Trophoblast cell (in vitro differentiated cells and primary cell): ENCODE measurements at regions not wholly inside any gene's neighbourhood (a gene's known extent, or its start where the extent isn't known, plus 50 kb on each side); places are given as distances from the start of the nearest gene placed in this dataset.
A peak's percentile ranks its signal among the peaks of the same experiment; 100 is the strongest.

Experiments used
- DNase-seq, 2 donors: peaks; one replicate each; pipeline ENCODE4 v3.0.0-alpha.2; 2016
- H2AFZ ChIP-seq: 2 replicates; pipeline ENCODE4 v1.6.1; 2013; ENCODE audit warnings: low read length, moderate library complexity, mild to moderate bottlenecking; ENCODE audit not compliant: insufficient read depth, poor library complexity
- H2AK5ac ChIP-seq: 2 replicates; pipeline ENCODE4 v1.6.1; 2013; ENCODE audit warnings: mild to moderate bottlenecking, low read length
- H2BK120ac ChIP-seq: 2 replicates; pipeline ENCODE4 v1.6.1; 2013; ENCODE audit warnings: low read length, mild to moderate bottlenecking, moderate library complexity; ENCODE audit not compliant: insufficient read depth, poor library complexity
- H2BK12ac ChIP-seq: 2 replicates; pipeline ENCODE4 v1.6.1; 2013; ENCODE audit warnings: mild to moderate bottlenecking, low read length, moderate library complexity
- H2BK5ac ChIP-seq: 2 replicates; pipeline ENCODE4 v1.6.1; 2013; ENCODE audit warnings: low read length, low read depth, moderate library complexity, mild to moderate bottlenecking; ENCODE audit not compliant: poor library complexity
- H3K14ac ChIP-seq: 2 replicates; pipeline ENCODE4 v1.6.1; 2013; ENCODE audit warnings: mild to moderate bottlenecking, low read length
- H3K18ac ChIP-seq: 2 replicates; pipeline ENCODE4 v1.6.1; 2013; ENCODE audit warnings: mild to moderate bottlenecking, low read length
- H3K23ac ChIP-seq: 2 replicates; pipeline ENCODE4 v1.6.1; 2013; ENCODE audit warnings: low read length
- H3K27ac ChIP-seq: 2 replicates; pipeline ENCODE4 v1.5.1; 2013; ENCODE audit warnings: low read depth, mild to moderate bottlenecking, inconsistent platforms, low read length, moderate library complexity
- H3K27me3 ChIP-seq: 2 replicates; pipeline ENCODE4 v1.6.1; 2013; ENCODE audit warnings: inconsistent platforms, mild to moderate bottlenecking, low read length, moderate library complexity; ENCODE audit not compliant: insufficient read depth
- H3K36me3 ChIP-seq, 2 experiments: 1 replicate in 1 of 2; 2 replicates in 1 of 2; pipeline ENCODE4 v1.6.1; 2013; ENCODE audit warnings: low read length in 2 of 2, mild to moderate bottlenecking in 2 of 2, moderate library complexity in 1 of 2; ENCODE audit not compliant: insufficient read depth in 2 of 2, control insufficient read depth in 1 of 2
- H3K4ac ChIP-seq: 2 replicates; pipeline ENCODE4 v1.6.1; 2013; ENCODE audit warnings: low read depth, mild to moderate bottlenecking, low read length, moderate library complexity
- H3K4me1 ChIP-seq, 2 experiments: 1 replicate in 1 of 2; 2 replicates in 1 of 2; pipeline ENCODE4 v1.6.1; 2013; ENCODE audit warnings: low read length in 2 of 2, mild to moderate bottlenecking in 2 of 2, moderate library complexity in 1 of 2; ENCODE audit not compliant: insufficient read depth in 2 of 2, control insufficient read depth in 1 of 2
- H3K4me2 ChIP-seq: 2 replicates; pipeline ENCODE4 v1.6.1; 2013; ENCODE audit warnings: inconsistent platforms, mild to moderate bottlenecking, low read length, moderate library complexity
- H3K4me3 ChIP-seq: 2 replicates; pipeline ENCODE4 v1.5.1; 2013; ENCODE audit warnings: mild to moderate bottlenecking, low read depth, low read length, inconsistent platforms
- H3K79me1 ChIP-seq: one replicate; pipeline ENCODE4 v1.6.1; 2013; ENCODE audit warnings: low read length
- H3K79me2 ChIP-seq: 2 replicates; pipeline ENCODE4 v1.6.1; 2013; ENCODE audit warnings: low read length, mild to moderate bottlenecking; ENCODE audit not compliant: control insufficient read depth, insufficient read depth, poor library complexity
- H3K9ac ChIP-seq: 2 replicates; pipeline ENCODE4 v1.6.1; 2013; ENCODE audit warnings: mild to moderate bottlenecking, low read length
- H3K9me3 ChIP-seq: 2 replicates; pipeline ENCODE4 v1.6.1; 2013; ENCODE audit warnings: low read depth, mild to moderate bottlenecking, control low read depth, inconsistent platforms, low read length; ENCODE audit not compliant: insufficient read depth
- H4K12ac ChIP-seq: 2 replicates; pipeline ENCODE4 v1.6.1; 2013; ENCODE audit warnings: low read depth, mild to moderate bottlenecking, low read length, moderate library complexity
- H4K8ac ChIP-seq: 2 replicates; pipeline ENCODE4 v1.6.1; 2013; ENCODE audit warnings: low read depth, mild to moderate bottlenecking, low read length, moderate library complexity
- H4K91ac ChIP-seq: one replicate; pipeline ENCODE4 v1.6.1; 2013; ENCODE audit warnings: low read depth, mild to moderate bottlenecking, low read length, moderate library complexity
- WGBS: extraction: QIAGEN DNeasy Blood & Tissue Kit; methylation state at CpG from one replicate; pipeline ENCODE4 v1.1.7; 2013; ENCODE audit warnings: missing lambda C conversion rate; ENCODE audit not compliant: insufficient read length, insufficient coverage; ENCODE audit errors: extremely low coverage; 5-methylcytosine and 5-hydroxymethylcytosine counted together

DNA sequence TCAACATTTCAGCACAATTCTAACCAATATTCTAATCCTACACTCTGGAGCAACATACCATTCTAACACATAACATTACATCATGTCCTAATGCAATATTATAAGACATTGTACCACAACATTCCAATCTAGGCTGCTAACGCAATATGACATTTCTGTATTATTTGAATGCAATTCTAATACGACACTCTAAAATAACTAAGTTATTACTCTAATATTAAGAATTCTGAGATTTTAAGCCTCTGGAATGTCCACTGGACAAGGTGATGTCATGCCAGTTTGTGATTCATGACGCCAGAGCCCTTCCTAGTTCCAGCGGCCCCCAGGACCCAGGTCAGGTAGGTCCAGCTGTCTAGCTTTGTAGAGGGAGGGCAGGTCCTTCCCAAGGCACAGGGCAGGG is 69.7 kb upstream of the SIRPA start:
- no peak overlapping the region for H3K4ac ChIP-seq
- H3K14ac ChIP-seq: peak overlapping the region; percentile 8
- H3K27ac ChIP-seq: no peak overlapping the region
- no peak overlapping the region for H3K18ac ChIP-seq
- DNase-seq: peak; percentile 60 to 66
- peaks cover 3% of the 10 kb centered on the region for H3K9me3 ChIP-seq
- no peak overlapping the region for H4K12ac ChIP-seq
- no peak overlapping the region for H2AK5ac ChIP-seq
- no peaks in the 10 kb centered on the region for H3K36me3 ChIP-seq
- peaks cover 4% of the 10 kb centered on the region for H3K79me1 ChIP-seq
- no peak overlapping the region for H4K8ac ChIP-seq
- no peaks in the 10 kb centered on the region for H3K27me3 ChIP-seq
- no peak overlapping the region for H2BK120ac ChIP-seq
- H3K4me3 ChIP-seq: no peak overlapping the region
- H3K23ac ChIP-seq: no peak overlapping the region
- peak overlapping the region; percentile 67 for H4K91ac ChIP-seq
- H2AFZ ChIP-seq: no peak overlapping the region
- no peak overlapping the region for H2BK5ac ChIP-seq
- WGBS: no CpG with 5 or more reads among the region's 4 CpGs
- no peak overlapping the region for H3K9ac ChIP-seq
- H3K4me2 ChIP-seq: no peak overlapping the region
- H2BK12ac ChIP-seq: peak overlapping the region; percentile 81
- H3K4me1 ChIP-seq: peaks cover 17 to 22% of the 10 kb centered on the region in 2 experiments
- no peaks in the 10 kb centered on the region for H3K79me2 ChIP-seq

DNA sequence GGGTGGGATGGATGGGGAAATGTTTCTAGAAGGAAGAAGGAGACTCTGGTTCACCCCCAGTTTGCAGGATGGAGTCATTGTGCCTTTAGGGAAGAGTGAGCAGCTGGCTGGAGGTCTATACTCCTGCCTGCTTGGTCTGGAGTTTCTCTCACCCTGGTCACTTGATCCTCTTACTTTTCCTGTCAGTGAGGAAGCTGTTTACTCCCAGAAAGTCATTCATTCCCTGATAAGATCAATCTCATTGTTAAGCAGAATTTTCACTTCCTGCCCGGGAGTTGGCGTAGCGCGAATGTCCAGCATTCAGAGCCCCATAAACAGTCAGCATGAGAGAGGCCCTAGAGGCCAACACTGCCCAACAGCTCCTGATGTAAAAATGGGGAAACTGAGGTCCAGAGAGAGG is 70.4 kb upstream of the SIRPA start:
- no peak overlapping the region for H3K9ac ChIP-seq
- H3K4me1 ChIP-seq: peaks cover 17 to 22% of the 10 kb centered on the region in 2 experiments
- peak overlapping the region; percentile 22 for H4K8ac ChIP-seq
- no peaks in the 10 kb centered on the region for H3K79me2 ChIP-seq
- H3K14ac ChIP-seq: peak overlapping the region; percentile 14
- no peaks in the 10 kb centered on the region for H3K36me3 ChIP-seq
- DNase-seq: no peak
- H3K4me3 ChIP-seq: no peak overlapping the region
- H4K91ac ChIP-seq: peak overlapping the region; percentile 63
- no peak overlapping the region for H2AFZ ChIP-seq
- H3K79me1 ChIP-seq: peaks cover 4% of the 10 kb centered on the region
- H4K12ac ChIP-seq: no peak overlapping the region
- no peaks in the 10 kb centered on the region for H3K27me3 ChIP-seq
- peaks cover 3% of the 10 kb centered on the region for H3K9me3 ChIP-seq
- no peak overlapping the region for H3K27ac ChIP-seq
- H3K23ac ChIP-seq: no peak overlapping the region
- WGBS: no CpG with 5 or more reads among the region's 4 CpGs
- H2BK12ac ChIP-seq: peak overlapping the region; percentile 37
- H2AK5ac ChIP-seq: no peak overlapping the region
- no peak overlapping the region for H3K4ac ChIP-seq
- no peak overlapping the region for H3K4me2 ChIP-seq
- H2BK5ac ChIP-seq: peak overlapping the region; percentile 50
- H3K18ac ChIP-seq: no peak overlapping the region
- H2BK120ac ChIP-seq: peak overlapping the region; percentile 60

DNA sequence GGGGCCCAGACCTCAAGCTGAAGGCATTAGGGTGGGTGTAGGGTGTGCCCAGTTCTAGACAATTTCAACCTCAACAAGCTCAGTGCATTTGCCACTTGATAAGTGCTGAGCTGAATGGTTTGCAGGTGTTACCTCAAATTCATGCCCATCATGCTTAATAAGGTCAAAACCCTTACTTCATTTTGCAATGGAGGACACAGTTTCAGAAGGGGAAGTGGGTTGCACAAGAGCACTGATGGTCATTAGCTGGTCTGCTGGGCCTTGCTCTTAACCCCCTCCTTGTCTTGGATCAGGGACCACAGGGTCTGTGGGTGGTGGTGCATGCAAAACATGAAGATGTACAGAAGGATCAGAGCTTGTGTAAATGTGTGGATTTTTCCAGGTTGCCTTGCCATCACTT is 71.0 kb upstream of the SIRPA start:
- peaks cover 3% of the 10 kb centered on the region for H3K9me3 ChIP-seq
- no peak overlapping the region for H4K8ac ChIP-seq
- no peak overlapping the region for H4K12ac ChIP-seq
- H2AK5ac ChIP-seq: no peak overlapping the region
- no peak overlapping the region for H2BK120ac ChIP-seq
- H2BK5ac ChIP-seq: peak overlapping the region; percentile 50
- no peaks in the 10 kb centered on the region for H3K27me3 ChIP-seq
- H3K27ac ChIP-seq: no peak overlapping the region
- no peak overlapping the region for H2AFZ ChIP-seq
- peaks cover 17 to 24% of the 10 kb centered on the region in 2 experiments for H3K4me1 ChIP-seq
- H3K79me2 ChIP-seq: no peaks in the 10 kb centered on the region
- H3K79me1 ChIP-seq: peaks cover 4% of the 10 kb centered on the region
- H2BK12ac ChIP-seq: peak overlapping the region; percentile 26
- no peak overlapping the region for H3K18ac ChIP-seq
- H4K91ac ChIP-seq: peak overlapping the region; percentile 63
- H3K23ac ChIP-seq: no peak overlapping the region
- no peak overlapping the region for H3K4ac ChIP-seq
- no peaks in the 10 kb centered on the region for H3K36me3 ChIP-seq
- H3K4me3 ChIP-seq: no peak overlapping the region
- no peak overlapping the region for H3K9ac ChIP-seq
- H3K4me2 ChIP-seq: no peak overlapping the region
- DNase-seq: no peak
- no peak overlapping the region for H3K14ac ChIP-seq

DNA sequence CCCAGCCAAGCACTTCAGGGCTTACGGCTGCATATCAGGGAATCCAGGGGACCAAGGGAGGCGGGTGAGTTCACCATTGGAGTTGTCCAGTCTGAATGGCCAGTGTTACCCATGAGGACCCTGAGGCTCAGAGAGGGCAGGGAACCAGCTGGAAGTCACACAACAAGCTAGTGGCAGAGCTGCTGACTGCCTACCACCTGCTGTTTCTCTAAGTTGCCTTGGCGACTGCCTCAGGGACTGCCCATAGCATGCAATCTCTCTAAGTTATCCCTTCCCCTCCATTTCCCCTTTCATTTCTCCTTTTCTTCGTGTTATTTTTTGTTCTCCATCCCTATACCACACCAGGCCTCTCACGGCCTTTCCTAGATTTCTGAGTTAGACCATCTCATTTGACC is 71.8 kb upstream of the SIRPA start:
- no peak overlapping the region for H3K9ac ChIP-seq
- peak overlapping the region; percentile 55 for H2BK12ac ChIP-seq
- peak overlapping the region; percentile 7 for H4K91ac ChIP-seq
- H2BK5ac ChIP-seq: no peak overlapping the region
- H3K4me1 ChIP-seq: peaks cover 17 to 24% of the 10 kb centered on the region in 2 experiments
- no peak overlapping the region for H2AK5ac ChIP-seq
- H3K4me2 ChIP-seq: no peak overlapping the region
- H3K18ac ChIP-seq: no peak overlapping the region
- no peak overlapping the region for H2AFZ ChIP-seq
- H3K27ac ChIP-seq: no peak overlapping the region
- no peak for DNase-seq
- H3K79me1 ChIP-seq: peaks cover 6% of the 10 kb centered on the region
- WGBS: no CpG with 5 or more reads among the region's 5 CpGs
- H3K79me2 ChIP-seq: no peaks in the 10 kb centered on the region
- no peak overlapping the region for H3K4ac ChIP-seq
- H3K9me3 ChIP-seq: peaks cover 3% of the 10 kb centered on the region
- no peaks in the 10 kb centered on the region for H3K27me3 ChIP-seq
- no peak overlapping the region for H3K23ac ChIP-seq
- no peak overlapping the region for H4K8ac ChIP-seq
- H3K36me3 ChIP-seq: no peaks in the 10 kb centered on the region
- H4K12ac ChIP-seq: no peak overlapping the region
- no peak overlapping the region for H2BK120ac ChIP-seq
- H3K14ac ChIP-seq: no peak overlapping the region
- no peak overlapping the region for H3K4me3 ChIP-seq
